Sigmoid colon (tissue), 4 donors: ENCODE measurements at regions not wholly inside any gene's neighbourhood (a gene's known extent, or its start where the extent isn't known, plus 50 kb on each side); places are given as distances from the start of the nearest gene placed in this dataset.

ENCODE experiments used
- CTCF ChIP-seq, 4 experiments: fragments of 450-650 bp in 3 of 4; fragments of 200-600 bp in 1 of 4; IDR thresholded peaks; one replicate each; pipeline ENCODE4 v1.5.1; 2016 to 2019; ENCODE audit warnings: antibody characterized with exemption in 4 of 4, mild to moderate bottlenecking in 3 of 4, moderate library complexity in 2 of 4
- EP300 ChIP-seq, 4 donors: sonication (generic); formaldehyde crosslinking; IDR thresholded peaks; one replicate each; pipeline ENCODE4 v1.6.1; 2017; ENCODE audit warnings: antibody characterized with exemption in 4 of 4

DNA sequence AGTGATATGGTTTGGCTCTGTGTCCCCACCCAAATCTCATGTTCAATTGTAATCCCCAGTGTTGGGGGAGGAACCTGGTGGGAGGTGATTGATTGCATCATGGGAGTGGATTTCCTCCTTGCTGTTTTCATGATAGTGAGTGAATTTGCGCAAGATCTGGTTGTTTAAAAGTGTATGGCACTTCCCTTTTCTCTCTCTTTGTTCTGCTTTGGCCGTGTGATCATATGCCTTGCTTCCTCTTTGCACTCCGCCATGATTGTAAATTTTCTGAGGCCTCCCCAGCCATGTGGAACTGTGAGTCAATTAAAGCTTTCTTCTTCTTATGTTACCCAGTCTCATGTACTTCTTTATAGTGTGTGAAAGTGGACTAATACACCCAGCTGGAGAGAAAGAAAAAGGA is 113.0 kb upstream of the AADAT start:
- TF ChIP-seq EP300 (IDR thresholded peaks at IDR 0.05) (no peak), CTCF (IDR thresholded peaks at IDR 0.05) (no peak)
